GM12878 (cell line): ENCODE measurements at regions not wholly inside any gene's neighbourhood (a gene's known extent, or its start where the extent isn't known, plus 50 kb on each side); places are given as distances from the start of the nearest gene placed in this dataset.

Experiments used
- ATAC-seq: fragments of 200-7000 bp; cut with Tn5 transposase; 3 replicates; pipeline ENCODE4 v1.9.1; 2020; ENCODE audit warnings: mild to moderate bottlenecking, moderate library complexity
- BruUV-seq: library from RNA; stranded (reverse); fragments of 400-500 nt; replicated peaks from 2 replicates; lab custom pipeline; 2021; lab: Mats Ljungman, UMichigan
- CTCF ChIA-PET: fragments of 300-600 bp; sonication (Branson Sonifier 250); formaldehyde crosslinking; extraction: SDS; loops from one replicate; lab custom pipeline; 2021; ENCODE audit warnings: inconsistent platforms; lab: Yijun Ruan, JAX
- POLR2A ChIA-PET: fragments of 350-600 bp; formaldehyde crosslinking; extraction: SDS; loops from one replicate; lab custom pipeline; 2021; ENCODE audit warnings: inconsistent platforms; lab: Charles Lee
- RAD21 ChIA-PET: fragments of 300-600 bp; sonication (Branson Sonifier 250); formaldehyde crosslinking; loops from one replicate; lab custom pipeline; 2023; ENCODE audit warnings: antibody characterized with exemption; ENCODE audit not compliant: unreplicated experiment; lab: Charles Lee
- SMC1A ChIA-PET: fragments of 300-600 bp; sonication (Branson Sonifier 250); formaldehyde crosslinking; loops from one replicate; lab custom pipeline; 2023; ENCODE audit not compliant: unreplicated experiment, uncharacterized antibody; lab: Charles Lee
- DNase-seq: peaks from one replicate; pipeline ENCODE4 v3.0.0-alpha.2; 2011; ENCODE audit warnings: low read depth, low spot score
- FAIRE-seq: peaks from 3 replicates; lab custom pipeline; 2011; peaks lifted over from hg19 to GRCh38; lab: Jason Lieb, UNC
- H2AFZ ChIP-seq: 2 replicates; pipeline ENCODE4 v1.6.0; 2011; ENCODE audit warnings: low read depth, low read length, control low read depth; ENCODE audit not compliant: control insufficient read depth
- H3K27ac ChIP-seq: 2 replicates; pipeline ENCODE4 v1.5.1; 2011; ENCODE audit warnings: control low read depth; ENCODE audit not compliant: control insufficient read depth, insufficient read depth
- H3K27me3 ChIP-seq, 2 experiments: replicated peaks in 1 of 2; 2 replicates each; pipeline versions ENCODE4 v1.6.0 to v1.6.1; 2011; ENCODE audit warnings: low read length in 1 of 2; ENCODE audit not compliant: control insufficient read depth in 2 of 2, insufficient read depth in 2 of 2
- H3K36me3 ChIP-seq, 2 experiments: 2 replicates each; pipeline ENCODE4 v1.5.1; 2011; ENCODE audit warnings: low read length in 1 of 2; ENCODE audit not compliant: control insufficient read depth in 2 of 2, insufficient read depth in 2 of 2
- H3K4me1 ChIP-seq: 2 replicates; pipeline ENCODE4 v1.6.1; 2011; ENCODE audit warnings: mild to moderate bottlenecking, low read length, moderate library complexity, mixed read lengths; ENCODE audit not compliant: control insufficient read depth, insufficient read depth
- H3K4me2 ChIP-seq: 2 replicates; pipeline ENCODE4 v1.6.0; 2011; ENCODE audit warnings: control low read depth; ENCODE audit not compliant: control insufficient read depth, insufficient read depth
- H3K4me3 ChIP-seq: fragments of 200-600 bp; sonication (generic); 2 replicates; pipeline ENCODE4 v1.5.1; 2016
- H3K79me2 ChIP-seq: 2 replicates; pipeline ENCODE4 v1.6.0; 2011; ENCODE audit warnings: low read length; ENCODE audit not compliant: control insufficient read depth, insufficient read depth
- H3K9ac ChIP-seq: 2 replicates; pipeline ENCODE4 v1.8.0; 2011; ENCODE audit warnings: low read length, control low read depth, mixed read lengths; ENCODE audit not compliant: control insufficient read depth, insufficient read depth
- H3K9me3 ChIP-seq: replicated peaks from 3 replicates; pipeline ENCODE4 v1.5.1; 2011; ENCODE audit warnings: mild to moderate bottlenecking, low read length; ENCODE audit not compliant: control insufficient read depth, insufficient read depth
- H4K20me1 ChIP-seq: 2 replicates; pipeline ENCODE4 v1.6.0; 2011; ENCODE audit not compliant: control insufficient read depth, insufficient read depth
- BCL11A ChIP-seq: IDR thresholded peaks from 2 replicates; pipeline ENCODE4 v1.6.1; 2011; ENCODE audit warnings: low read depth, low read length
- ESRRA ChIP-seq: IDR thresholded peaks from 2 replicates; pipeline ENCODE4 v1.6.1; 2012; ENCODE audit warnings: mild to moderate bottlenecking, low read length, improper control_type of control experiment
- HDGF ChIP-seq: fragments of 450-650 bp; IDR thresholded peaks from 2 replicates; pipeline ENCODE4 v1.6.1; 2016; ENCODE audit warnings: antibody characterized with exemption
- RUNX3 ChIP-seq: IDR thresholded peaks from 2 replicates; pipeline ENCODE4 v1.6.1; 2012; ENCODE audit warnings: low read length, inconsistent platforms
- SMAD1 ChIP-seq: fragments of 450-650 bp; IDR thresholded peaks from 2 replicates; pipeline ENCODE4 v1.6.1; 2018; ENCODE audit warnings: mild to moderate bottlenecking, low read depth; ENCODE audit not compliant: partially characterized antibody
- SRF ChIP-seq, 2 experiments: IDR thresholded peaks; 2 replicates each; pipeline ENCODE4 v1.6.1; 2011; ENCODE audit warnings: low read depth in 2 of 2, low read length in 2 of 2, mild to moderate bottlenecking in 1 of 2, moderate library complexity in 1 of 2
- WGBS: methylation state at CpG from one replicate; pipeline ENCODE4 v1.1.6; 2016; ENCODE audit warnings: low lambda C conversion rate; ENCODE audit not compliant: insufficient replicate concordance, insufficient coverage; ENCODE audit errors: missing lambda C conversion rate; 5-methylcytosine and 5-hydroxymethylcytosine counted together
- in situ Hi-C: fragments of 300-500 bp; cut with MboI; formaldehyde crosslinking; loops from 9 replicates; pipeline ENCODE4 v1.14.3; 2018; ENCODE audit warnings: mixed read lengths
- intact Hi-C: fragments of 100-400 bp; cut with micrococcal nuclease; formaldehyde crosslinking; loops from one replicate; pipeline ENCODE4 v1.14.2; 2022; ENCODE audit not compliant: unreplicated experiment
- TF ChIP-seq, protein P1 (sequence below): fragments of 450-650 bp; IDR thresholded peaks from 2 replicates; pipeline ENCODE4 v1.6.1; 2016; ENCODE audit warnings: mild to moderate bottlenecking
- TF ChIP-seq, protein P2 (sequence below): fragments of 450-650 bp; IDR thresholded peaks from 2 replicates; pipeline ENCODE4 v1.6.1; 2017; ENCODE audit warnings: mild to moderate bottlenecking, moderate library complexity

DNA sequence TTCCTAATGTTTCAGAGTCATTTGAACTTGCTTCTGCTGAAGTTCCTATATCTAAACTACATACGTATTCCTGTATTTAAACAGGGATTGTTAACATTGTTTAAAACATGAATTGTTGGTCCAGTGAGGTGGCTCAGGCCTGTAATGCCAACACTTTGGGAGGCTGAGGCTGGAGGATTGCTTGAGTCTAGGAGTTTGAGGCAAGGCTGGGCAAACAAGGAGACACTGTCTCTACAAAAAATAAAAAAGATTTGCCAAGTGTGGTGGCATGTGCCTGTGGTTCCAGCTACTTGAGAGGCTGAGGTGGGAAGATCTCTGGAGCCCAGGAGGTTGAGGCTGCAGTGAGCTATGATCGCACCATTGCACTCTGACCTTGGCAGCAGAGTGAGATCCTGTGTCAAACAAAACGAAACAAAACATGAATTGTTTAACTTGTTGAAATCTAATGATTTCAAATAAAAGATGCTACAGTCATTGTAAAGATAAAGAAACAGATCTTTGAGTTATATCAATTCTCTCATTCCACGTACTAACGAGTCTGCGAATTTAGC is 809.4 kb downstream of the TYW1 start:
- H3K4me1 ChIP-seq, result no peaks in the 10 kb centered on the region
- no peaks in the 10 kb centered on the region for H4K20me1 ChIP-seq
- H3K9me3 ChIP-seq, result no peaks in the 10 kb centered on the region; the same call in 2 of the 3 replicates
- ATAC-seq, result no peak
- no peak overlapping the region for H3K9ac ChIP-seq
- BruUV-seq, result no TSS peak
- H2AFZ ChIP-seq, result no peak overlapping the region
- no peak overlapping the region for H3K4me2 ChIP-seq
- 40% methylated on average over 6 of the region's 6 CpGs for WGBS
- no peaks in the 10 kb centered on the region for H3K27me3 ChIP-seq
- H3K79me2 ChIP-seq, result no peaks in the 10 kb centered on the region
- no peak overlapping the region for H3K27ac ChIP-seq
- CTCF ChIA-PET, result no interaction called here
- TF ChIP-seq, protein P1, sequence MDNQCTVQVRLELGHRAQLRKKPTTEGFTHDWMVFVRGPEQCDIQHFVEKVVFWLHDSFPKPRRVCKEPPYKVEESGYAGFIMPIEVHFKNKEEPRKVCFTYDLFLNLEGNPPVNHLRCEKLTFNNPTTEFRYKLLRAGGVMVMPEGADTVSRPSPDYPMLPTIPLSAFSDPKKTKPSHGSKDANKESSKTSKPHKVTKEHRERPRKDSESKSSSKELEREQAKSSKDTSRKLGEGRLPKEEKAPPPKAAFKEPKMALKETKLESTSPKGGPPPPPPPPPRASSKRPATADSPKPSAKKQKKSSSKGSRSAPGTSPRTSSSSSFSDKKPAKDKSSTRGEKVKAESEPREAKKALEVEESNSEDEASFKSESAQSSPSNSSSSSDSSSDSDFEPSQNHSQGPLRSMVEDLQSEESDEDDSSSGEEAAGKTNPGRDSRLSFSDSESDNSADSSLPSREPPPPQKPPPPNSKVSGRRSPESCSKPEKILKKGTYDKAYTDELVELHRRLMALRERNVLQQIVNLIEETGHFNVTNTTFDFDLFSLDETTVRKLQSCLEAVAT, result no peak
- TF ChIP-seq BCL11A, result no peak
- TF ChIP-seq, all 136 proteins: peak for 0
- no peaks in the 10 kb centered on the region for H3K36me3 ChIP-seq
- intact Hi-C loops (no loop called here), in situ Hi-C loops (no loop called here)
- DNase-seq (no peak), FAIRE-seq (no peak)
- ChIA-PET POLR2A (no interaction called here), RAD21 (no interaction called here), SMC1A (no interaction called here)
- H3K4me3 ChIP-seq, result no peak overlapping the region

DNA sequence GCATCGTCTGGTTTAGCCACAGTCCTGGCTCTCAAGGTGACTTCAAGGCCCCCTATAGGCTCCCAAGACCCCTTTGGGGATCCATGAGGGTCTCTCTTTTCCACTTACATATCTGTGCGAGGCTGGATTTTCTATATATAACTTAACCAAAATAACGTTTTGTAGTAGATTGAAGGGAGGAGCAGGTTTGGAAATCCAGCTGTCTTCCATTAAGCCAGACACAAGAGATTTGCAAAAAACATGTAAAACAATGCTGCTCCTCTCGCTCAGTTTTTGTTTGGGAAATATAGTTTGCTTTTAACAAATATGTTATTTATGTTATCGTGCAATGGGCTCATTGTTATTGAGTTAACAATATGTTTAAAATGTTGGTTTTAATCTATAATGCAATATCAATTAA is 811.2 kb downstream of the TYW1 start:
- in situ Hi-C loops, result no loop called here
- no peaks in the 10 kb centered on the region for H3K27me3 ChIP-seq
- TF ChIP-seq, protein P2, sequence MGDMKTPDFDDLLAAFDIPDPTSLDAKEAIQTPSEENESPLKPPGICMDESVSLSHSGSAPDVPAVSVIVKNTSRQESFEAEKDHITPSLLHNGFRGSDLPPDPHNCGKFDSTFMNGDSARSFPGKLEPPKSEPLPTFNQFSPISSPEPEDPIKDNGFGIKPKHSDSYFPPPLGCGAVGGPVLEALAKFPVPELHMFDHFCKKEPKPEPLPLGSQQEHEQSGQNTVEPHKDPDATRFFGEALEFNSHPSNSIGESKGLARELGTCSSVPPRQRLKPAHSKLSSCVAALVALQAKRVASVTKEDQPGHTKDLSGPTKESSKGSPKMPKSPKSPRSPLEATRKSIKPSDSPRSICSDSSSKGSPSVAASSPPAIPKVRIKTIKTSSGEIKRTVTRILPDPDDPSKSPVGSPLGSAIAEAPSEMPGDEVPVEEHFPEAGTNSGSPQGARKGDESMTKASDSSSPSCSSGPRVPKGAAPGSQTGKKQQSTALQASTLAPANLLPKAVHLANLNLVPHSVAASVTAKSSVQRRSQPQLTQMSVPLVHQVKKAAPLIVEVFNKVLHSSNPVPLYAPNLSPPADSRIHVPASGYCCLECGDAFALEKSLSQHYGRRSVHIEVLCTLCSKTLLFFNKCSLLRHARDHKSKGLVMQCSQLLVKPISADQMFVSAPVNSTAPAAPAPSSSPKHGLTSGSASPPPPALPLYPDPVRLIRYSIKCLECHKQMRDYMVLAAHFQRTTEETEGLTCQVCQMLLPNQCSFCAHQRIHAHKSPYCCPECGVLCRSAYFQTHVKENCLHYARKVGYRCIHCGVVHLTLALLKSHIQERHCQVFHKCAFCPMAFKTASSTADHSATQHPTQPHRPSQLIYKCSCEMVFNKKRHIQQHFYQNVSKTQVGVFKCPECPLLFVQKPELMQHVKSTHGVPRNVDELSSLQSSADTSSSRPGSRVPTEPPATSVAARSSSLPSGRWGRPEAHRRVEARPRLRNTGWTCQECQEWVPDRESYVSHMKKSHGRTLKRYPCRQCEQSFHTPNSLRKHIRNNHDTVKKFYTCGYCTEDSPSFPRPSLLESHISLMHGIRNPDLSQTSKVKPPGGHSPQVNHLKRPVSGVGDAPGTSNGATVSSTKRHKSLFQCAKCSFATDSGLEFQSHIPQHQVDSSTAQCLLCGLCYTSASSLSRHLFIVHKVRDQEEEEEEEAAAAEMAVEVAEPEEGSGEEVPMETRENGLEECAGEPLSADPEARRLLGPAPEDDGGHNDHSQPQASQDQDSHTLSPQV, result no peak
- TF ChIP-seq RUNX3 (no peak), ESRRA (no peak), SRF (IDR thresholded peaks at IDR 0.05; ENCODE audit: low read depth in 2 of 2, low read length in 2 of 2) (no peak), HDGF (no peak), SMAD1 (no peak)
- FAIRE-seq, result no peak
- 16% methylated on average over 5 of the region's 5 CpGs for WGBS
- no peak overlapping the region for H3K9ac ChIP-seq
- no peaks in the 10 kb centered on the region for H4K20me1 ChIP-seq
- no peak for DNase-seq
- H3K79me2 ChIP-seq, result no peaks in the 10 kb centered on the region
- intact Hi-C loops, result no loop called here
- no peak overlapping the region for H3K4me3 ChIP-seq
- H2AFZ ChIP-seq, result no peak overlapping the region
- H3K4me1 ChIP-seq, result no peaks in the 10 kb centered on the region
- ChIA-PET CTCF (no interaction called here), RAD21 (no interaction called here), SMC1A (no interaction called here), POLR2A (no interaction called here)
- H3K27ac ChIP-seq, result no peak overlapping the region
- no peaks in the 10 kb centered on the region; the same call in 2 of the 3 replicates for H3K9me3 ChIP-seq
- H3K4me2 ChIP-seq, result no peak overlapping the region
- ATAC-seq, result no peak
- H3K36me3 ChIP-seq, result no peaks in the 10 kb centered on the region
- no TSS peak for BruUV-seq
